ENCODE measurements at regions not wholly inside any gene's neighbourhood (a gene's known extent, or its start where the extent isn't known, plus 50 kb on each side); places are given as distances from the start of the nearest gene placed in this dataset.

DNA sequence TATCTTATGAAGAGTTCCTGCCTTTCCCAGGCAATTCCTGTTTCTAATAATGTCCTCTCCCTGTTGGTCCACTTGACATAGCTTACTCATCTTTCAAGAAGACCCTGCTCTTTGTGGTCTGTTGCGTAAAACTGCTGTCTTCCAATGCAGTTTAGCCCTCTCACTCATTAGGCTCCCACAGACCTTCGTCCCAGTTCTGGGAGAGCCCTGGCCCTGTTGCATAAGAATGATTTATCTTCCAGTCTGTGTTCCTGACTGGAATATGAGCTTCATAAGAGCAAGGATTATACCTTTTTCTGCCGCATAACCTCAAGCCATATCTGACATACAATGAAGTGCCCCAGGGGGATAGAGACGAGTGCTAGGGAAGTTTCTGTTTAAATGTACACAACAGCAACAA lies 365.9 kb upstream of the NOVA1 start:
- TF ChIP-seq, protein P1, sequence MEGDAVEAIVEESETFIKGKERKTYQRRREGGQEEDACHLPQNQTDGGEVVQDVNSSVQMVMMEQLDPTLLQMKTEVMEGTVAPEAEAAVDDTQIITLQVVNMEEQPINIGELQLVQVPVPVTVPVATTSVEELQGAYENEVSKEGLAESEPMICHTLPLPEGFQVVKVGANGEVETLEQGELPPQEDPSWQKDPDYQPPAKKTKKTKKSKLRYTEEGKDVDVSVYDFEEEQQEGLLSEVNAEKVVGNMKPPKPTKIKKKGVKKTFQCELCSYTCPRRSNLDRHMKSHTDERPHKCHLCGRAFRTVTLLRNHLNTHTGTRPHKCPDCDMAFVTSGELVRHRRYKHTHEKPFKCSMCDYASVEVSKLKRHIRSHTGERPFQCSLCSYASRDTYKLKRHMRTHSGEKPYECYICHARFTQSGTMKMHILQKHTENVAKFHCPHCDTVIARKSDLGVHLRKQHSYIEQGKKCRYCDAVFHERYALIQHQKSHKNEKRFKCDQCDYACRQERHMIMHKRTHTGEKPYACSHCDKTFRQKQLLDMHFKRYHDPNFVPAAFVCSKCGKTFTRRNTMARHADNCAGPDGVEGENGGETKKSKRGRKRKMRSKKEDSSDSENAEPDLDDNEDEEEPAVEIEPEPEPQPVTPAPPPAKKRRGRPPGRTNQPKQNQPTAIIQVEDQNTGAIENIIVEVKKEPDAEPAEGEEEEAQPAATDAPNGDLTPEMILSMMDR (IDR thresholded peaks at IDR 0.05; ENCODE audit: extremely low read depth, low read depth, low read length), result no peak
- Histone ChIP-seq H3K4me3 (ENCODE audit: insufficient read depth, low read length) (no peak overlapping the region), H2AFZ (ENCODE audit: low read length) (no peak overlapping the region), H3K36me3 (ENCODE audit: insufficient read depth, low read length) (no peaks in the 10 kb centered on the region), H3K4me1 (ENCODE audit: insufficient read depth, low read length) (no peaks in the 10 kb centered on the region), H3K79me2 (ENCODE audit: insufficient read depth, low read length) (no peaks in the 10 kb centered on the region), H4K20me1 (ENCODE audit: insufficient read depth, low read length) (no peaks in the 10 kb centered on the region), H3K4me2 (ENCODE audit: insufficient read depth, low read length) (no peak overlapping the region), H3K27ac (ENCODE audit: low read depth, low read length) (no peak overlapping the region), H3K27me3 (ENCODE audit: insufficient read depth, low read length) (no peaks in the 10 kb centered on the region), H3K9me3 (ENCODE audit: low read depth, low read length) (peaks cover 3% of the 10 kb centered on the region)
- peak; percentile 9 for DNase-seq (ENCODE audit: insufficient read length, low spot score, missing footprints)

DNA sequence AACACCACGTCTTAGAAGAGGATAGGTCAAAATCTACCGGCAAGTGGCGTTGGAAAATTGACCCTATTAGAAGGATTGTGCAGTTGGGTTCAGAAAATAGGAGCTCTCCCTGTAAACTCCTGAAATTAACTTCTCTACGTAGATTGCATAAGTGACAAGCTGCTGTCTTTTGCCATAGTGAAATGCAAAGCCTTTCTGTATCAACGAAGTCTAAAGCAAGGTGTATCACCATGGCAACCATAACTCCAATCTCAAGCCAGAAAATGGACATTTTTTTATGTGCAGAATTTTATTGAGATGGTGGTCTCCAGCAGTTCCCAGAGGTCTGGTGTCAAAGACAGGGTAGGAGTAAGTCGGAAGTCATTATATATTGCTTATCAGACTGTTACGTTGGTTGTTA lies 367.7 kb upstream of the NOVA1 start:
- Histone ChIP-seq H3K9me3 (ENCODE audit: low read depth, low read length) (peaks cover 3% of the 10 kb centered on the region), H3K36me3 (ENCODE audit: insufficient read depth, low read length) (no peaks in the 10 kb centered on the region), H3K27me3 (ENCODE audit: insufficient read depth, low read length) (no peaks in the 10 kb centered on the region), H3K4me1 (ENCODE audit: insufficient read depth, low read length) (no peaks in the 10 kb centered on the region), H3K27ac (ENCODE audit: low read depth, low read length) (no peak overlapping the region), H4K20me1 (ENCODE audit: insufficient read depth, low read length) (no peaks in the 10 kb centered on the region), H3K4me3 (ENCODE audit: insufficient read depth, low read length) (no peak overlapping the region), H2AFZ (ENCODE audit: low read length) (no peak overlapping the region), H3K79me2 (ENCODE audit: insufficient read depth, low read length) (no peaks in the 10 kb centered on the region), H3K4me2 (ENCODE audit: insufficient read depth, low read length) (no peak overlapping the region)
- DNase-seq (ENCODE audit: insufficient read length, low spot score, missing footprints), result no peak
- TF ChIP-seq, protein P1 (IDR thresholded peaks at IDR 0.05; ENCODE audit: extremely low read depth, low read depth, low read length), result no peak

DNA sequence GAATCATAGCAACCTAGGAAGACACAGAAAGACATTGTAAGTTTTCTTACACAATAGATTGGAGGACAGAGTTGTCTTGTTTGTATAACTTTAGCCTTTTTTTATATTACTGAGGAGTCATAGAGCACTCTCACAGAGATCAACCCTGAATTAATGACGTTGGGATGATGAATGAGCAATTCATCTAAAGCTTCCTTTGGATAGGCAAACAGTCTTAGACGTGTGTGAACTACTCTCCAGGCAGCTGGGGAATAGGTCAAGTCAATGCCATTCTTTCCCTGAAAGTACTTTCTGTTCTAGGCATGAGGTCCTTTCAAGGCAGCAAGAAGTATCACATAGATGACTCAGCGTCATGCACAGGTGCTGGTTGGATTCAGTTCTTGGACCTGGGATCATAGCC lies 369.1 kb upstream of the NOVA1 start:
- no peak overlapping the region for H2AFZ ChIP-seq (ENCODE audit: low read length)
- TF ChIP-seq, protein P1 (IDR thresholded peaks at IDR 0.05; ENCODE audit: extremely low read depth, low read depth, low read length), result no peak
- H3K79me2 ChIP-seq (ENCODE audit: insufficient read depth, low read length), result no peaks in the 10 kb centered on the region
- no peak overlapping the region for H3K27ac ChIP-seq (ENCODE audit: low read depth, low read length)
- no peak overlapping the region for H3K4me3 ChIP-seq (ENCODE audit: insufficient read depth, low read length)
- no peak for DNase-seq (ENCODE audit: insufficient read length, low spot score, missing footprints)
- no peaks in the 10 kb centered on the region for H4K20me1 ChIP-seq (ENCODE audit: insufficient read depth, low read length)
- no peak overlapping the region for H3K4me2 ChIP-seq (ENCODE audit: insufficient read depth, low read length)
- no peaks in the 10 kb centered on the region for H3K4me1 ChIP-seq (ENCODE audit: insufficient read depth, low read length)
- no peaks in the 10 kb centered on the region for H3K36me3 ChIP-seq (ENCODE audit: insufficient read depth, low read length)
- peaks cover 3% of the 10 kb centered on the region for H3K9me3 ChIP-seq (ENCODE audit: low read depth, low read length)
- no peaks in the 10 kb centered on the region for H3K27me3 ChIP-seq (ENCODE audit: insufficient read depth, low read length)

DNA sequence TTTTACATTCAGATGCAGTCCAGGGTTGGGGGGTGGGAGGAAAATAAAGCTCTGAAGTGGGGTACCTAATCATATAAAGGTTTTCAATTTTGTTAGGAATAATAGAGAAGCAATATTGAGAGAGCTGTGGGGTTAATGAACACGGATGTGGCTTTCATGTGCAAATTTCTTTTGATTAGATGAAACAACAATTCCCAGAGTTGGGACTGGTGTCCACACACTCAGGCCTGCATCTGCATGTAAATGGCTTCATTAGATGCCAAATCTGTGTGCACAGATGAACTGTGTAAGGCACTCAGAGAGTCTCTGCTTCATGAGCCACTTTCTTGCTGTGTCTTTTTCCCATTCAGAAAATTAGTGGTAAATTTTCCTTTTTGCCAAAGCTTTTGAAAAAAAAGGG lies 377.1 kb upstream of the NOVA1 start:
- TF ChIP-seq, protein P1 (IDR thresholded peaks at IDR 0.05; ENCODE audit: extremely low read depth, low read depth, low read length), result no peak
- Histone ChIP-seq H4K20me1 (ENCODE audit: insufficient read depth, low read length) (no peaks in the 10 kb centered on the region), H3K27me3 (ENCODE audit: insufficient read depth, low read length) (no peaks in the 10 kb centered on the region), H3K36me3 (ENCODE audit: insufficient read depth, low read length) (no peaks in the 10 kb centered on the region), H3K27ac (ENCODE audit: low read depth, low read length) (no peak overlapping the region), H3K9me3 (ENCODE audit: low read depth, low read length) (no peaks in the 10 kb centered on the region), H2AFZ (ENCODE audit: low read length) (no peak overlapping the region), H3K4me2 (ENCODE audit: insufficient read depth, low read length) (no peak overlapping the region), H3K4me3 (ENCODE audit: insufficient read depth, low read length) (no peak overlapping the region), H3K4me1 (ENCODE audit: insufficient read depth, low read length) (no peaks in the 10 kb centered on the region), H3K79me2 (ENCODE audit: insufficient read depth, low read length) (no peaks in the 10 kb centered on the region)
- no peak for DNase-seq (ENCODE audit: insufficient read length, low spot score, missing footprints)
